ENCODE measurements at regions not wholly inside any gene's neighbourhood (a gene's known extent, or its start where the extent isn't known, plus 50 kb on each side); places are given as distances from the start of the nearest gene placed in this dataset.
"Not testable (repeated sequence)": the region's sequence is repeated elsewhere in the genome, so short reads cannot be mapped to it uniquely, and the experiment has no call there.

GRCh38 chr2:87500421-87500820 lies 247.5 kb upstream of the PLGLB2 start:
- not testable (repeated sequence) for TF ChIP-seq EZH2phosphoT487 (IDR thresholded peaks at IDR 0.05; ENCODE audit: insufficient read depth, low read depth); EZH2 (IDR thresholded peaks at IDR 0.05; ENCODE audit: insufficient read depth, poor library complexity, severe bottlenecking)
